OCI-LY3 (cell line): ENCODE measurements at regions not wholly inside any gene's neighbourhood (a gene's known extent, or its start where the extent isn't known, plus 50 kb on each side); places are given as distances from the start of the nearest gene placed in this dataset.
"Not testable (repeated sequence)": the region's sequence is repeated elsewhere in the genome, so short reads cannot be mapped to it uniquely, and the experiment has no call there.

Experiments
- H2AFZ ChIP-seq: fragments of 200-600, 300-600 bp; shearing (Covaris generic); 2 replicates; pipeline ENCODE4 v1.6.0; 2014; ENCODE audit warnings: antibody characterized with exemption, low read depth, low read length
- H3K27ac ChIP-seq: fragments of 200-600, 300-600 bp; sonication (generic); 2 replicates; pipeline ENCODE4 v1.5.1; 2014; ENCODE audit warnings: mild to moderate bottlenecking, low read length, moderate library complexity, mixed read lengths
- H3K27me3 ChIP-seq: fragments of 200-600, 300-600 bp; sonication (generic); 2 replicates; pipeline ENCODE4 v1.6.1; 2014; ENCODE audit warnings: low read depth, low read length, mixed read lengths
- H3K36me3 ChIP-seq: fragments of 200-600, 300-600 bp; sonication (generic); replicated peaks from 2 replicates; pipeline ENCODE3; 2014; ENCODE audit warnings: low read depth, low read length, mixed read lengths
- H3K4me1 ChIP-seq: fragments of 300-600, 200-600 bp; sonication (generic); 2 replicates; pipeline ENCODE4 v1.6.1; 2014; ENCODE audit warnings: low read length, mixed read lengths
- H3K4me2 ChIP-seq: fragments of 200-600, 300-600 bp; sonication (generic); 2 replicates; pipeline ENCODE4 v1.6.1; 2014; ENCODE audit warnings: low read length, mixed read lengths
- H3K4me3 ChIP-seq: fragments of 300-600, 200-600 bp; sonication (generic); 2 replicates; pipeline ENCODE4 v1.5.1; 2014; ENCODE audit warnings: antibody characterized with exemption, mild to moderate bottlenecking, low read length, moderate library complexity
- H3K79me2 ChIP-seq: fragments of 300-600, 200-600 bp; shearing (Covaris generic); 2 replicates; pipeline ENCODE4 v1.6.1; 2014; ENCODE audit warnings: mild to moderate bottlenecking, low read length, mixed read lengths
- H3K9ac ChIP-seq: fragments of 300-600, 200-600 bp; shearing (Covaris generic); 2 replicates; pipeline ENCODE4 v1.6.0; 2014; ENCODE audit warnings: mild to moderate bottlenecking, low read length, moderate library complexity
- H3K9me3 ChIP-seq: fragments of 200-600, 300-600 bp; shearing (Covaris generic); 2 replicates; pipeline ENCODE4 v1.6.1; 2014; ENCODE audit warnings: low read length, mixed read lengths; ENCODE audit not compliant: insufficient read depth
- H4K20me1 ChIP-seq: fragments of 200-600, 300-600 bp; sonication (generic); 2 replicates; pipeline ENCODE4 v1.6.1; 2016; ENCODE audit warnings: low read length, mixed read lengths; ENCODE audit not compliant: insufficient read depth
- EZH2phosphoT487 ChIP-seq: fragments of 200-600 bp; shearing (Covaris generic); IDR thresholded peaks from 2 replicates; pipeline ENCODE4 v1.6.1; 2018; ENCODE audit warnings: antibody characterized with exemption, mixed run types, low read depth
- TF ChIP-seq, protein P1 (sequence below): fragments of 200-600, 300-600 bp; sonication (generic); IDR thresholded peaks from 2 replicates; pipeline ENCODE4 v1.5.1; 2014; ENCODE audit warnings: antibody characterized with exemption, low read length, low read depth

DNA sequence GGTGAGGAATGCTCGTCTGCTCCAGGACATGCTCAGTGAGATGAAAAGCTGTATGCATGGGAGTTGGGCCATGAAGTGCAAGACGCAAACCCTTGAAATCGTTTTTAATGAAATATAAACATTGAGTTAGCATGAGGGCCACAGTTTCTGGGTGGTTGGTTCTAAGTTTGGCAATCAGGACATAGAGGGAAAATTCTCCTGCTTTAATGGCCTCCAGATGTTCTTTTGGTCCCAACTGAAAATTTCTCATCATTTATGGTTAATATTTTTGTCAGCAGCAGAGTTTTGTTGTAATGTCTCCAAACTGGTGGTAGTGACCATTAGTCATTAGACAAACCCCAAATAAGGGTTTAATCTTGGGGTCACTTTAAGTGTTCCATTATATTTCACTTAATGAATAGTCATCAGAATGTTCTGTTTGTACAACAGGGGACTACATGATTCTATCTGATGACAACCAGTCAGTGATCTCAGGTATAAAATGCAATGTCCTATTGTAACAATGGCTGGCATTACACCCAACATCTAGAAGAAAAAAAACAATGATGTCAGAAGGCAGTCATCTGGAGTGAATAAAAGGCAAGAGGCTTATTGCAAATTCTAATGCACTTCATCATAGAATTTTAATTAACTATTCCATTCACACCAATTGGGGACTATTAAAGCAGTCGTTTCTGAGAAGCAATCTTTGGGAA lies 197.4 kb downstream of the JCAD start:
- Histone ChIP-seq H3K27me3 (no peaks in the 10 kb centered on the region), H3K4me3 (no peak overlapping the region), H3K79me2 (no peaks in the 10 kb centered on the region), H3K9me3 (no peaks in the 10 kb centered on the region), H3K36me3 (no peaks in the 10 kb centered on the region), H4K20me1 (no peaks in the 10 kb centered on the region), H3K4me1 (no peaks in the 10 kb centered on the region), H3K27ac (no peak overlapping the region), H3K4me2 (no peak overlapping the region), H3K9ac (no peak overlapping the region), H2AFZ (no peak overlapping the region)
- TF ChIP-seq, protein P1, sequence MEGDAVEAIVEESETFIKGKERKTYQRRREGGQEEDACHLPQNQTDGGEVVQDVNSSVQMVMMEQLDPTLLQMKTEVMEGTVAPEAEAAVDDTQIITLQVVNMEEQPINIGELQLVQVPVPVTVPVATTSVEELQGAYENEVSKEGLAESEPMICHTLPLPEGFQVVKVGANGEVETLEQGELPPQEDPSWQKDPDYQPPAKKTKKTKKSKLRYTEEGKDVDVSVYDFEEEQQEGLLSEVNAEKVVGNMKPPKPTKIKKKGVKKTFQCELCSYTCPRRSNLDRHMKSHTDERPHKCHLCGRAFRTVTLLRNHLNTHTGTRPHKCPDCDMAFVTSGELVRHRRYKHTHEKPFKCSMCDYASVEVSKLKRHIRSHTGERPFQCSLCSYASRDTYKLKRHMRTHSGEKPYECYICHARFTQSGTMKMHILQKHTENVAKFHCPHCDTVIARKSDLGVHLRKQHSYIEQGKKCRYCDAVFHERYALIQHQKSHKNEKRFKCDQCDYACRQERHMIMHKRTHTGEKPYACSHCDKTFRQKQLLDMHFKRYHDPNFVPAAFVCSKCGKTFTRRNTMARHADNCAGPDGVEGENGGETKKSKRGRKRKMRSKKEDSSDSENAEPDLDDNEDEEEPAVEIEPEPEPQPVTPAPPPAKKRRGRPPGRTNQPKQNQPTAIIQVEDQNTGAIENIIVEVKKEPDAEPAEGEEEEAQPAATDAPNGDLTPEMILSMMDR: no peak
- no peak for TF ChIP-seq EZH2phosphoT487

DNA sequence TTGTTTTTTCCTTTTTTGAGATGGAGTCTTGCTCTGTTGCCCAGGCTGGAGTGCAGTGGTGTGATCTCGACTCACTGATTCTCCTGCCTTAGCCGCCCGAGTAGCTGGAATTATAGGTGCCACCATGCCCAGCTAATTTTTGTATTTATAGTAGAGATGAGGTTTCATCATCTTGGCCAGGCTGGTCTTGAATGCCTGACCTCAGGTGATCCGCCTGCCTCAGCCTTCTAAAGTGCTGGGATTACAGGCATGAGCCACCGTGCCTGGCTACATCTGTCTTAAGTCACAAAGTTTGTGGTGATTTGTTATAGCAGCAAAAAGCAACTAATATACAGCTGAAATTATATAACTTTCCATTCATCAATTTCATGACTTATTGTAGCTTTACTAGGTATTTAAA lies 198.2 kb downstream of the JCAD start:
- H3K9ac ChIP-seq, H3K36me3 ChIP-seq, H3K79me2 ChIP-seq, H3K9me3 ChIP-seq, H3K4me2 ChIP-seq, H3K27ac ChIP-seq, H3K4me1 ChIP-seq, H3K27me3 ChIP-seq, H3K4me3 ChIP-seq, H4K20me1 ChIP-seq, H2AFZ ChIP-seq: not testable (repeated sequence)

DNA sequence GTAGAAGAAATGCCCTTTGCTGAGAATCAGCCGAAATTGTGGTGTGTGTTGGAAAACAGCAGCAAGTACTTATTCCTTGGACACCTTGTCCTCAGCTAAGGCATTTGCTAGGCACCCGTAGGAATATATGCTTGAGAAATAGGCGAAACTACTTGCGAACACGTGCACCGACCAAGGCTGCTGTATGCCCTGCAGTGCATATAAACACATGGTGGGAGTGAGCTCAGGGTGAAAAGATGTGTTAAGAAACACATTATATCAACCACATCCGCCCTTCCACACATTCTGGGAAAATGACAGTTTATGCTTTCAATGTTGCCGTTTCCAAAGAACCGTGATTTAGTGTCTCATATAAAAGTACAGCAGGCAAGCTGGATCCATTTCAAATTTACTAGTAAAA lies 199.2 kb downstream of the JCAD start:
- no peaks in the 10 kb centered on the region for H3K27me3 ChIP-seq
- no peak overlapping the region for H3K9ac ChIP-seq
- H2AFZ ChIP-seq: no peak overlapping the region
- H3K36me3 ChIP-seq: no peaks in the 10 kb centered on the region
- H3K4me1 ChIP-seq: no peaks in the 10 kb centered on the region
- no peaks in the 10 kb centered on the region for H4K20me1 ChIP-seq
- H3K4me2 ChIP-seq: no peak overlapping the region
- no peak for TF ChIP-seq EZH2phosphoT487
- TF ChIP-seq, protein P1: no peak
- no peaks in the 10 kb centered on the region for H3K79me2 ChIP-seq
- H3K9me3 ChIP-seq: no peaks in the 10 kb centered on the region
- H3K27ac ChIP-seq: no peak overlapping the region
- no peak overlapping the region for H3K4me3 ChIP-seq

DNA sequence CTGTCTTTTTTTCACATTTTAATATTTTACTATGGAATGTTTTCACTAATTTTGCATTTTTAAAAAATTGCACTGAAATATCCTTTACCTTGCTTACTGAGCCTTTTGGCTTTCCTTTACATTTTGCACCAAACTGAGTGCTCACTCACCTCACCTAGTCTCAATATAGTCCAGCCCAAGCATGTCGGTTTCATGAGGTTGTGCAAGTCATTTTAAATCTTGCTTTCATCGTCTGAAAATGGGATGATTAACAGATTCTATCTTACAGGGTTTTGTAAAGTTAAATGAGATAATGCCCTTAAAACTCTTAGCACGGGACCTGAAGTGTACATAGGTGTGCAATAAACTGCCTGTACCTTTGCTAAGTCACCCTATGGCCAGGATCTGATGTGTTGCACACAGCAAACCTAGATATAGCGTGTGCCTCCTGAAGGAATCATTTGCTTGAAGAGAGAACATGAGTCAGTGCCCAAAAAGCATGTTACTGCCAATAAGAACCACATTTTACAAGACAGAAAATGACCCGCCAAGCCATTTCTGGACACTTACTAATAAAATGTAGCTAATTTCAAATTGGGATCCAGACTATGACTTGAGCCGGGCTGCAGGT lies 199.8 kb downstream of the JCAD start:
- Histone ChIP-seq H3K4me3 (no peak overlapping the region), H3K4me1 (no peaks in the 10 kb centered on the region), H2AFZ (no peak overlapping the region), H3K9me3 (no peaks in the 10 kb centered on the region), H3K36me3 (no peaks in the 10 kb centered on the region), H3K27me3 (no peaks in the 10 kb centered on the region), H3K79me2 (no peaks in the 10 kb centered on the region), H4K20me1 (no peaks in the 10 kb centered on the region), H3K4me2 (no peak overlapping the region), H3K9ac (no peak overlapping the region), H3K27ac (no peak overlapping the region)
- TF ChIP-seq, protein P1: no peak
- no peak for TF ChIP-seq EZH2phosphoT487
